OCI-LY7 (cell line): ENCODE measurements at regions not wholly inside any gene's neighbourhood (a gene's known extent, or its start where the extent isn't known, plus 50 kb on each side); places are given as distances from the start of the nearest gene placed in this dataset.
A peak's percentile ranks its signal among the peaks of the same experiment; 100 is the strongest.
"Not testable (repeated sequence)": the region's sequence is repeated elsewhere in the genome, so short reads cannot be mapped to it uniquely, and the experiment has no call there.

Source experiments
- BruUV-seq: library from RNA; stranded (reverse); fragments of 400-500 nt; replicated peaks from 2 replicates; lab custom pipeline; 2021; lab: Mats Ljungman, UMichigan
- CTCF ChIA-PET: fragments of 300-600 bp; sonication (Branson Sonifier 250); formaldehyde crosslinking; loops from one replicate; lab custom pipeline; 2022; ENCODE audit warnings: antibody characterized with exemption; ENCODE audit not compliant: unreplicated experiment; lab: Charles Lee
- POLR2A ChIA-PET: fragments of 300-600 bp; sonication (Branson Sonifier 250); formaldehyde crosslinking; loops from one replicate; lab custom pipeline; 2022; ENCODE audit warnings: antibody characterized with exemption; lab: Charles Lee
- DNase-seq: peaks from one replicate; pipeline ENCODE4 v3.0.0-alpha.2; 2015; ENCODE audit warnings: low spot score
- H2AFZ ChIP-seq: fragments of 200-600 bp; sonication (generic), shearing (Covaris generic); 2 replicates; pipeline ENCODE4 v1.6.1; 2014; ENCODE audit warnings: mild to moderate bottlenecking, antibody characterized with exemption, low read length, moderate library complexity
- H3K27ac ChIP-seq: fragments of 200-600 bp; sonication (generic); 2 replicates; pipeline ENCODE4 v1.5.1; 2014; ENCODE audit warnings: mixed run types, low read depth, mild to moderate bottlenecking, moderate library complexity, low read length, inconsistent platforms; ENCODE audit not compliant: poor library complexity, severe bottlenecking
- H3K36me3 ChIP-seq: fragments of 200-600 bp; sonication (generic); 2 replicates; pipeline ENCODE4 v1.6.1; 2014; ENCODE audit warnings: mild to moderate bottlenecking, antibody characterized with exemption, low read length, moderate library complexity, mixed read lengths; ENCODE audit not compliant: insufficient read depth
- H3K4me1 ChIP-seq: fragments of 200-600 bp; sonication (generic); 2 replicates; pipeline ENCODE4 v1.5.1; 2014; ENCODE audit warnings: mild to moderate bottlenecking, low read length; ENCODE audit not compliant: insufficient read depth, poor library complexity, severe bottlenecking
- H3K4me2 ChIP-seq: fragments of 200-600 bp; sonication (generic); 2 replicates; pipeline ENCODE4 v1.6.1; 2014; ENCODE audit warnings: mild to moderate bottlenecking, low read length
- H3K4me3 ChIP-seq: fragments of 200-600 bp; sonication (generic); 2 replicates; pipeline ENCODE4 v1.5.1; 2014; ENCODE audit warnings: mild to moderate bottlenecking, low read depth, low read length; ENCODE audit not compliant: poor library complexity, severe bottlenecking
- H3K79me2 ChIP-seq: fragments of 200-600 bp; sonication (generic); 2 replicates; pipeline ENCODE4 v1.6.1; 2016; ENCODE audit warnings: low read depth, mild to moderate bottlenecking, low read length, moderate library complexity, mixed read lengths; ENCODE audit not compliant: insufficient read depth
- H3K9me2 ChIP-seq: fragments of 200-600 bp; sonication (generic); 2 replicates; pipeline ENCODE4 v1.6.1; 2016; ENCODE audit warnings: mild to moderate bottlenecking, low read length, mixed read lengths; ENCODE audit not compliant: insufficient read depth
- H3K9me3 ChIP-seq: fragments of 200-600 bp; sonication (generic); 2 replicates; pipeline ENCODE4 v1.6.1; 2014; ENCODE audit warnings: mild to moderate bottlenecking, mixed run types, low read length, mixed read lengths
- H4K20me1 ChIP-seq: fragments of 200-600 bp; sonication (generic); 2 replicates; pipeline ENCODE4 v1.6.1; 2014; ENCODE audit warnings: mild to moderate bottlenecking, antibody characterized with exemption, low read length, moderate library complexity, mixed read lengths; ENCODE audit not compliant: insufficient read depth
- EZH2phosphoT487 ChIP-seq: fragments of 200-600 bp; sonication (generic); IDR thresholded peaks from 2 replicates; pipeline ENCODE4 v1.6.1; 2018; ENCODE audit warnings: low read depth, borderline replicate concordance, mild to moderate bottlenecking, mixed run types, antibody characterized with exemption, low read length, moderate library complexity, mixed read lengths
- intact Hi-C: fragments of 100-400 bp; cut with micrococcal nuclease; formaldehyde crosslinking; loops from one replicate; pipeline ENCODE4 v1.10.0; 2022; ENCODE audit not compliant: unreplicated experiment
- TF ChIP-seq, protein P1 (sequence below): fragments of 200-600 bp; sonication (generic); conservative IDR thresholded peaks from 2 replicates; pipeline ENCODE4 v1.5.1; 2014; ENCODE audit warnings: mild to moderate bottlenecking, antibody characterized with exemption, low read length, moderate library complexity, mixed read lengths

DNA sequence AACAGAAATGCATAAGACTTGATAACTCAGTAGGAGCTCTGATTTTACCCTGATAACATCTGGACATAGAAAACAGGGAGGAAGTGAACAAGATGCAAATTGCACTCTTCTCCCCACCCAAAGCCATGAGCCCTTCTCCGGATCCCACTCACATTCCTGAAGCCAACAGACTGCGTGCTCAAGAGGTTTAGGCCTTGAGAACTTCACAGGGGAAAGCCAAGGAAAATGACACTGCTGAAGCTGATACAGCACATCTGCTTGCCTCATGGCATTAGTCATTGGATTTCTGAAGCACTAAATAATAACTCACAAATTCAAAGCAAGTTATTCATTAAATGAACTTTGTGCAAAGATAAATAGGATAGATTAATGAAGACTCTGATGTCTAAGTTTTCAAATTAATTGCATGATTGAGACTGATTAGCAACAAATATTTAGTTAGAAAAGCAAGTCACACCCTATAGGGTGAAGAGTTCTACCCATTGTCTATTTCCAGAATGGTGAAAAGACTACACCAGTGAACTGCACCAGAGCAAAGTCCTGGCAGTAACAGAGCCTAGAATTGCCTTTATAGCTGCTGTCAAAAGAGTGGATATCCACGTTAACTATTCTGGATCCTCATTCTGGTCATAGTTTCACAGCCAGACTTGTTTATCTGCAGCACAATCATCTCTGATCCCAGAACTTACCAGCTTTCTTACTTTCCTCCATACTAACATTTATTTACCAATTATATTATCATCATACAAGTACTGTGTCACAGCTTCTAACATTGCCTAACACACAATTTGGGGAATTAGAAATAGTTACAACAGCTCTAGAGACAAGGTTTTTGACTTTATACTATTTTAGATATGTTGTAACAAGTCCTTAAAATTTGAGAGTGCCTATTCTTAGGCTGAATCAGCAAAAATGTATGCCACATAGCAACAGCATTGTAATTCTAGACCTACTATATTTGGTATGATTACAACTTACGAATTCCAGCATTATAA, 432.1 kb upstream of the RGMB start:
- Histone ChIP-seq H2AFZ (no peak overlapping the region), H3K36me3 (no peaks in the 10 kb centered on the region), H3K9me3 (no peaks in the 10 kb centered on the region), H4K20me1 (no peaks in the 10 kb centered on the region), H3K9me2 (no peaks in the 10 kb centered on the region), H3K4me2 (no peak overlapping the region), H3K27ac (no peak overlapping the region), H3K79me2 (no peaks in the 10 kb centered on the region), H3K4me3 (no peak overlapping the region), H3K4me1 (no peaks in the 10 kb centered on the region)
- CTCF ChIA-PET = no interaction called here
- DNase-seq = no peak
- intact Hi-C loops = no loop called here
- TF ChIP-seq, protein P1, sequence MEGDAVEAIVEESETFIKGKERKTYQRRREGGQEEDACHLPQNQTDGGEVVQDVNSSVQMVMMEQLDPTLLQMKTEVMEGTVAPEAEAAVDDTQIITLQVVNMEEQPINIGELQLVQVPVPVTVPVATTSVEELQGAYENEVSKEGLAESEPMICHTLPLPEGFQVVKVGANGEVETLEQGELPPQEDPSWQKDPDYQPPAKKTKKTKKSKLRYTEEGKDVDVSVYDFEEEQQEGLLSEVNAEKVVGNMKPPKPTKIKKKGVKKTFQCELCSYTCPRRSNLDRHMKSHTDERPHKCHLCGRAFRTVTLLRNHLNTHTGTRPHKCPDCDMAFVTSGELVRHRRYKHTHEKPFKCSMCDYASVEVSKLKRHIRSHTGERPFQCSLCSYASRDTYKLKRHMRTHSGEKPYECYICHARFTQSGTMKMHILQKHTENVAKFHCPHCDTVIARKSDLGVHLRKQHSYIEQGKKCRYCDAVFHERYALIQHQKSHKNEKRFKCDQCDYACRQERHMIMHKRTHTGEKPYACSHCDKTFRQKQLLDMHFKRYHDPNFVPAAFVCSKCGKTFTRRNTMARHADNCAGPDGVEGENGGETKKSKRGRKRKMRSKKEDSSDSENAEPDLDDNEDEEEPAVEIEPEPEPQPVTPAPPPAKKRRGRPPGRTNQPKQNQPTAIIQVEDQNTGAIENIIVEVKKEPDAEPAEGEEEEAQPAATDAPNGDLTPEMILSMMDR = no peak
- no peak for TF ChIP-seq EZH2phosphoT487
- POLR2A ChIA-PET = interaction anchor here (0.6 kb wide), 1 partner anchor 339 kb away, joined by 3 read pairs; no protein-coding TSS in a partner anchor
- BruUV-seq = no TSS peak

- POLR2A ChIA-PET, H4K20me1 ChIP-seq, H3K9me2 ChIP-seq, H3K36me3 ChIP-seq, H3K27ac ChIP-seq, DNase-seq, intact Hi-C loops, H3K4me1 ChIP-seq, H3K4me3 ChIP-seq, H3K9me3 ChIP-seq, BruUV-seq, H2AFZ ChIP-seq, CTCF ChIA-PET, H3K79me2 ChIP-seq, H3K4me2 ChIP-seq: not testable (repeated sequence)
Observed at GRCh38 chr5:98342958-98343660, 430.4 kb upstream of the RGMB start.

GRCh38 chr5:98349251-98349989, 424.0 kb upstream of the RGMB start:
- Histone ChIP-seq H3K4me2 (no peak overlapping the region), H4K20me1 (no peaks in the 10 kb centered on the region)
- CTCF ChIA-PET = no interaction called here

More at GRCh38 chr5:98349251-98349989, 424.0 kb upstream of the RGMB start:
- POLR2A ChIA-PET = no interaction called here
- TF ChIP-seq, protein P1 = peak; percentile 76
- TF ChIP-seq EZH2phosphoT487 = no peak
- Histone ChIP-seq H3K9me2 (no peaks in the 10 kb centered on the region), H3K4me3 (no peak overlapping the region), H3K79me2 (no peaks in the 10 kb centered on the region), H3K36me3 (no peaks in the 10 kb centered on the region), H2AFZ (no peak overlapping the region), H3K27ac (no peak overlapping the region), H3K4me1 (no peaks in the 10 kb centered on the region), H3K9me3 (peaks cover 10% of the 10 kb centered on the region)
- intact Hi-C loops = no loop called here
- no TSS peak for BruUV-seq
- DNase-seq = peak; percentile 1
